ENCODE measurements at regions not wholly inside any gene's neighbourhood (a gene's known extent, or its start where the extent isn't known, plus 50 kb on each side); places are given as distances from the start of the nearest gene placed in this dataset.
"Not testable (repeated sequence)": the region's sequence is repeated elsewhere in the genome, so short reads cannot be mapped to it uniquely, and the experiment has no call there.

GRCh38 chr2:180828756-180829155, 151.6 kb upstream of the UBE2E3 start:
- no peak for DNase-seq
- TF ChIP-seq POLR2A (IDR thresholded peaks at IDR 0.05): no peak
- no peak for TF ChIP-seq POLR2AphosphoS5 (IDR thresholded peaks at IDR 0.05)
- TF ChIP-seq CTCF (IDR thresholded peaks at IDR 0.05 in 8 of 11, conservative IDR thresholded peaks at IDR 0.05 in 3 of 11): no peak
- H3K27me3 ChIP-seq (replicated peaks in 1 of 7): no peaks in the 10 kb centered on the region
- H3K4me3 ChIP-seq: no peak overlapping the region
- no peak overlapping the region for H3K27ac ChIP-seq
- peaks cover 0 to 4% (median 0%) of the 10 kb centered on the region in 8 donors for H3K9me3 ChIP-seq
- H3K36me3 ChIP-seq: no peaks in the 10 kb centered on the region
- no peaks in the 10 kb centered on the region for H3K4me1 ChIP-seq
- intact Hi-C loops (cut with DNase I; ENCODE audit: low total_unique reads): no loop called here
- 70 to 90% (median 77%) methylated on average over 2 of the region's 2 CpGs for WGBS, 5 donors

GRCh38 chr2:180823546-180824141, 156.8 kb upstream of the UBE2E3 start:
- WGBS, 5 donors: 79 to 91% (median 84%) methylated on average over 5 of the region's 5 CpGs
- intact Hi-C loops (cut with DNase I; ENCODE audit: low total_unique reads): no loop called here
- no peak for DNase-seq
- no peak overlapping the region for H3K4me3 ChIP-seq
- TF ChIP-seq POLR2AphosphoS5 (IDR thresholded peaks at IDR 0.05) (no peak), CTCF (IDR thresholded peaks at IDR 0.05 in 8 of 11, conservative IDR thresholded peaks at IDR 0.05 in 3 of 11) (no peak), POLR2A (IDR thresholded peaks at IDR 0.05) (no peak)
- H3K4me1 ChIP-seq: no peaks in the 10 kb centered on the region
- H3K36me3 ChIP-seq: no peaks in the 10 kb centered on the region
- H3K27ac ChIP-seq: no peak overlapping the region
- no peaks in the 10 kb centered on the region for H3K9me3 ChIP-seq
- H3K27me3 ChIP-seq (replicated peaks in 1 of 7): no peaks in the 10 kb centered on the region

- 81 to 95% (median 85%) methylated on average over 2 of the region's 2 CpGs for WGBS, 5 donors
- DNase-seq: no peak
- H3K36me3 ChIP-seq: no peaks in the 10 kb centered on the region
- TF ChIP-seq CTCF (IDR thresholded peaks at IDR 0.05 in 8 of 11, conservative IDR thresholded peaks at IDR 0.05 in 3 of 11): no peak
- TF ChIP-seq POLR2AphosphoS5 (IDR thresholded peaks at IDR 0.05): no peak
- no peak for TF ChIP-seq POLR2A (IDR thresholded peaks at IDR 0.05)
- no peak overlapping the region for H3K4me3 ChIP-seq
- H3K27ac ChIP-seq: no peak overlapping the region
- peaks cover 0 to 18% (median 7%) of the 10 kb centered on the region in 8 donors for H3K9me3 ChIP-seq
- H3K27me3 ChIP-seq (replicated peaks in 1 of 7): no peaks in the 10 kb centered on the region
- H3K4me1 ChIP-seq: no peaks in the 10 kb centered on the region
- intact Hi-C loops (cut with DNase I; ENCODE audit: low total_unique reads): no loop called here
Measured at GRCh38 chr2:180819106-180819505, 161.3 kb upstream of the UBE2E3 start.

GRCh38 chr2:180818700-180819099, 161.7 kb upstream of the UBE2E3 start:
- H3K27ac ChIP-seq; H3K4me3 ChIP-seq; H3K36me3 ChIP-seq; intact Hi-C loops (cut with DNase I; ENCODE audit: low total_unique reads); DNase-seq; H3K4me1 ChIP-seq; H3K27me3 ChIP-seq (replicated peaks in 1 of 7): not testable (repeated sequence)
- H3K9me3 ChIP-seq: peaks cover 0 to 18% (median 7%) of the 10 kb centered on the region in 8 donors
- WGBS, 5 donors: 93 to 98% (median 94%) methylated on average over 11 of the region's 11 CpGs

GRCh38 chr2:180799141-180799540, 181.3 kb upstream of the UBE2E3 start:
- no peak for TF ChIP-seq POLR2AphosphoS5 (IDR thresholded peaks at IDR 0.05)
- H3K9me3 ChIP-seq: no peaks in the 10 kb centered on the region
- H3K36me3 ChIP-seq: no peaks in the 10 kb centered on the region
- no peaks in the 10 kb centered on the region for H3K4me1 ChIP-seq
- no peak for DNase-seq
- H3K27ac ChIP-seq: no peak overlapping the region
- H3K27me3 ChIP-seq (replicated peaks in 1 of 7): no peaks in the 10 kb centered on the region
- intact Hi-C loops (cut with DNase I; ENCODE audit: low total_unique reads): no loop called here
- WGBS, 5 donors: 85 to 98% (median 92%) methylated on average over 1 of the region's 1 CpG
- H3K4me3 ChIP-seq: no peak overlapping the region

All from spleen (tissue), 11 donors.